DND-41 (cell line): ENCODE measurements at regions not wholly inside any gene's neighbourhood (a gene's known extent, or its start where the extent isn't known, plus 50 kb on each side); places are given as distances from the start of the nearest gene placed in this dataset.

Source experiments
- ATAC-seq: fragments of 200-7000 bp; cut with Tn5 transposase; 3 replicates; pipeline ENCODE4 v1.9.1; 2021; ENCODE audit warnings: low read depth; ENCODE audit not compliant: insufficient read depth
- DNase-seq: peaks from one replicate; pipeline ENCODE4 v3.0.0-alpha.2; 2020
- H2AFZ ChIP-seq: 2 replicates; pipeline ENCODE4 v1.6.0; 2012; ENCODE audit warnings: low read depth, low read length
- H3K27ac ChIP-seq: 2 replicates; pipeline ENCODE4 v1.5.1; 2012; ENCODE audit warnings: low read length, inconsistent platforms
- H3K27me3 ChIP-seq: fragments of 200-600 bp; sonication (generic); 2 replicates; pipeline ENCODE4 v1.6.0; 2012; ENCODE audit warnings: low read length, mild to moderate bottlenecking, inconsistent platforms; ENCODE audit not compliant: insufficient read depth, poor library complexity
- H3K36me3 ChIP-seq: 2 replicates; pipeline ENCODE4 v1.5.1; 2012; ENCODE audit warnings: low read length, inconsistent platforms; ENCODE audit not compliant: insufficient read depth
- H3K4me1 ChIP-seq: 2 replicates; pipeline ENCODE4 v1.5.1; 2012; ENCODE audit warnings: mild to moderate bottlenecking, low read length; ENCODE audit not compliant: insufficient read depth
- H3K4me2 ChIP-seq: 2 replicates; pipeline ENCODE4 v1.6.0; 2012; ENCODE audit warnings: mild to moderate bottlenecking, moderate library complexity, low read length, inconsistent platforms; ENCODE audit not compliant: insufficient read depth
- H3K4me3 ChIP-seq, 2 experiments: fragments of 200-600 bp in 1 of 2; shearing (Covaris generic) in 1 of 2; 2 replicates each; pipeline ENCODE4 v1.5.1; 2012 to 2016; ENCODE audit warnings: inconsistent platforms in 2 of 2, low read length in 2 of 2, mild to moderate bottlenecking in 2 of 2, low read depth in 1 of 2, moderate library complexity in 1 of 2
- H3K79me2 ChIP-seq: 2 replicates; pipeline ENCODE4 v1.6.0; 2012; ENCODE audit warnings: low read length, inconsistent platforms; ENCODE audit not compliant: insufficient read depth
- H3K9ac ChIP-seq: 2 replicates; pipeline ENCODE4 v1.6.0; 2012; ENCODE audit warnings: low read depth, mild to moderate bottlenecking, inconsistent platforms, low read length, moderate library complexity
- H3K9me3 ChIP-seq: 2 replicates; pipeline ENCODE4 v1.5.1; 2012; ENCODE audit warnings: low read length, moderate library complexity, mild to moderate bottlenecking, inconsistent platforms; ENCODE audit not compliant: insufficient read depth, severe bottlenecking
- H4K20me1 ChIP-seq: 2 replicates; pipeline ENCODE4 v1.6.0; 2012; ENCODE audit warnings: low read length; ENCODE audit not compliant: insufficient read depth
- EZH2 ChIP-seq: IDR thresholded peaks from 3 replicates; pipeline ENCODE4 v1.6.1; 2012; ENCODE audit warnings: borderline replicate concordance, low read depth, mild to moderate bottlenecking, moderate library complexity, low read length, inconsistent platforms; ENCODE audit not compliant: severe bottlenecking
- TF ChIP-seq, protein P1 (sequence below): IDR thresholded peaks from 2 replicates; pipeline ENCODE4 v1.5.1; 2012; ENCODE audit warnings: borderline replicate concordance, low read length, moderate library complexity, mild to moderate bottlenecking; ENCODE audit not compliant: poor library complexity, severe bottlenecking; ENCODE audit errors: extremely low read depth

GRCh38 chr10:121664671-121665070 is 66.4 kb upstream of the FGFR2 start:
- Histone ChIP-seq H3K4me3 (no peak overlapping the region), H3K36me3 (no peaks in the 10 kb centered on the region), H3K9me3 (no peaks in the 10 kb centered on the region), H3K27me3 (no peaks in the 10 kb centered on the region), H4K20me1 (no peaks in the 10 kb centered on the region), H3K9ac (no peak overlapping the region), H2AFZ (no peak overlapping the region), H3K27ac (no peak overlapping the region), H3K4me2 (no peak overlapping the region), H3K4me1 (no peaks in the 10 kb centered on the region), H3K79me2 (no peaks in the 10 kb centered on the region)
- no peak for ATAC-seq
- TF ChIP-seq EZH2 = no peak
- TF ChIP-seq, protein P1, sequence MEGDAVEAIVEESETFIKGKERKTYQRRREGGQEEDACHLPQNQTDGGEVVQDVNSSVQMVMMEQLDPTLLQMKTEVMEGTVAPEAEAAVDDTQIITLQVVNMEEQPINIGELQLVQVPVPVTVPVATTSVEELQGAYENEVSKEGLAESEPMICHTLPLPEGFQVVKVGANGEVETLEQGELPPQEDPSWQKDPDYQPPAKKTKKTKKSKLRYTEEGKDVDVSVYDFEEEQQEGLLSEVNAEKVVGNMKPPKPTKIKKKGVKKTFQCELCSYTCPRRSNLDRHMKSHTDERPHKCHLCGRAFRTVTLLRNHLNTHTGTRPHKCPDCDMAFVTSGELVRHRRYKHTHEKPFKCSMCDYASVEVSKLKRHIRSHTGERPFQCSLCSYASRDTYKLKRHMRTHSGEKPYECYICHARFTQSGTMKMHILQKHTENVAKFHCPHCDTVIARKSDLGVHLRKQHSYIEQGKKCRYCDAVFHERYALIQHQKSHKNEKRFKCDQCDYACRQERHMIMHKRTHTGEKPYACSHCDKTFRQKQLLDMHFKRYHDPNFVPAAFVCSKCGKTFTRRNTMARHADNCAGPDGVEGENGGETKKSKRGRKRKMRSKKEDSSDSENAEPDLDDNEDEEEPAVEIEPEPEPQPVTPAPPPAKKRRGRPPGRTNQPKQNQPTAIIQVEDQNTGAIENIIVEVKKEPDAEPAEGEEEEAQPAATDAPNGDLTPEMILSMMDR = no peak
- no peak for DNase-seq

DNA sequence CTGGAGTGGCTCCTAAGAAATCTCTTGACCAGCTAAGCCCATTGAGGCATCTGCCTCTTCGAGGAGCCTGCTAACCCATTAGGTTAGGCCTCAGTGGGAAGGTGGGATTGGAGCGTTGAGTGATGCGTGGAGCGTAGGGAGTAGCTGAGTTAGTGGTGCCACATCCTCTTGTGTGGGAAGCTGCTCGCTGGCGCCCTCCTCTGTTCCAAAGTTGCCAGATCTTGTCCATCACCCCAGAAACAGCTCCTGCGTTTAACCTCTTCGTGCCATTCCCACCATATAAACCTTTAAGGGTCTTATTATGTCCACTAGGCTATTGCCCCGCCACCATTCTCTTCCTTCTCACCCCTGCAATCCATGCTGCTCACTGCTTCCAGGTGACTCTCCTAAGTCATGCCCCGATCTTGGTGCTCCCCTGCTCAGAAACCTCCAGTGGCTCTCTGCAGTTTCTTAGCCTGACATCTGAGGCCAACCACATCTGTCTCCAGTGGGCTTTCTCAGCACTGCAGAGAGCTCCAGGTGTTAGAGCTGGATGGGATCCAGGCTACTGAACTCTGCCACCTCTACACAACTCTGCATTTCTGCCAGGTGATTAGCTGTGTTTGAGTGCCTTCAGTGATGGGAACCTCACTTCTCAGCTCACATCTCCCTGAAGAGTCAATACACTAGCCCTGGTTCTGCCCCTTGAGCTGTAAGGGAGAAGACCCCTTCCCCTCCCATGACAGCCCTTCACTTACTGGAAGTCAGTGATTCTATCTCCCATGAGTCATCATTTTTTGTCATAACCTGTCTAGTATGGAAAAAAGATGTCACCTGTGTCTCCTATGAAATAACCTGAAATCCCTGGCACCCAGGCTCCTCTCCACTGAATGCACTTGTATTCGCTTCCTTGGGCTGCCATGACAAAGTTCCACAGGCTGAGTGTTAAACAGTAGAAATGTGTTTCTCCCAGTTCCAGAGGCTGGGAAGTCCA is 65.0 kb upstream of the FGFR2 start:
- Histone ChIP-seq H3K4me2 (no peak overlapping the region), H3K27me3 (no peaks in the 10 kb centered on the region), H3K4me3 (no peak overlapping the region), H4K20me1 (no peaks in the 10 kb centered on the region), H3K4me1 (no peaks in the 10 kb centered on the region), H3K79me2 (no peaks in the 10 kb centered on the region), H2AFZ (no peak overlapping the region), H3K27ac (no peak overlapping the region), H3K9ac (no peak overlapping the region), H3K9me3 (no peaks in the 10 kb centered on the region), H3K36me3 (no peaks in the 10 kb centered on the region)
- DNase-seq (peak; percentile 22), ATAC-seq (no peak)
- TF ChIP-seq EZH2 = no peak
- TF ChIP-seq, protein P1 = peak; percentile 53

DNA sequence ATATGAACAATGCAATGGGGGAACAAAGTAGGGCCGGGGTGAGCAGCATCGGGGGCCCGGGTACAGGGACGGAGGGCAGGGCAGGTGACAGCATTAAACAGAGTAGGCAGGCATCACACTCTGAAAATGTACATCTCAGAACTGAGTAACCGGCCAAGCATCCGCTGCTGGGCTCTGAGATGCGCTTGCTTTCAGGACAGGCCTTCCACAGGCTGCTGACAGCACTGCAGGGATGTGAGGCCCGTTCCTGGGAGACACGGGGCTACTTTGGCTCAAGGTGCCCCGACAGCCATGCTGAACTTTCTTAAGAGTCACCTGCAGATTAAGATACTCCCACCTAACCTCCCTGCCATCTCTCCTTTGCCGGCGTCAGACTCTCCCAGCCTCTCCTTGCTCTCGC is 64.3 kb upstream of the FGFR2 start:
- Histone ChIP-seq H3K4me2 (no peak overlapping the region), H3K4me1 (no peaks in the 10 kb centered on the region), H3K27me3 (no peaks in the 10 kb centered on the region), H2AFZ (no peak overlapping the region), H3K4me3 (no peak overlapping the region), H3K9ac (no peak overlapping the region), H4K20me1 (no peaks in the 10 kb centered on the region), H3K27ac (no peak overlapping the region), H3K79me2 (no peaks in the 10 kb centered on the region), H3K36me3 (no peaks in the 10 kb centered on the region), H3K9me3 (no peaks in the 10 kb centered on the region)
- ATAC-seq (no peak), DNase-seq (no peak)
- TF ChIP-seq, protein P1 = no peak
- TF ChIP-seq EZH2 = no peak
